ENCODE measurements at regions not wholly inside any gene's neighbourhood (a gene's known extent, or its start where the extent isn't known, plus 50 kb on each side); places are given as distances from the start of the nearest gene placed in this dataset.

GRCh38 chr1:38551318-38552307 lies 308.0 kb downstream of the RRAGC start:
- peaks cover 14% of the 10 kb centered on the region for H3K4me1 Mint-ChIP-seq (ENCODE audit: low read depth)
- no peak for DNase-seq (ENCODE audit: low spot score)
- H3K27ac Mint-ChIP-seq = no peak overlapping the region
- H3K4me3 Mint-ChIP-seq = no peak overlapping the region
- H3K27me3 Mint-ChIP-seq (ENCODE audit: low read depth) = peaks cover 40% of the 10 kb centered on the region
- no peaks in the 10 kb centered on the region for H3K36me3 Mint-ChIP-seq (ENCODE audit: low read depth)
- no peaks in the 10 kb centered on the region for H3K9me3 Mint-ChIP-seq

GRCh38 chr1:38549191-38549590 lies 310.4 kb downstream of the RRAGC start:
- H3K4me3 Mint-ChIP-seq = no peak overlapping the region
- no peak for DNase-seq (ENCODE audit: low spot score)
- no peak overlapping the region for H3K27ac Mint-ChIP-seq
- peaks cover 9% of the 10 kb centered on the region for H3K4me1 Mint-ChIP-seq (ENCODE audit: low read depth)
- H3K36me3 Mint-ChIP-seq (ENCODE audit: low read depth) = no peaks in the 10 kb centered on the region
- peaks cover 38% of the 10 kb centered on the region for H3K27me3 Mint-ChIP-seq (ENCODE audit: low read depth)
- H3K9me3 Mint-ChIP-seq = no peaks in the 10 kb centered on the region

- H3K9me3 Mint-ChIP-seq = no peaks in the 10 kb centered on the region
Measured at GRCh38 chr1:38547321-38547720, 312.3 kb downstream of the RRAGC start.

GRCh38 chr1:38546636-38547035 lies 312.9 kb downstream of the RRAGC start:
- peaks cover 30% of the 10 kb centered on the region for H3K27me3 Mint-ChIP-seq (ENCODE audit: low read depth)
- H3K9me3 Mint-ChIP-seq = no peaks in the 10 kb centered on the region
- H3K27ac Mint-ChIP-seq = no peak overlapping the region
- H3K4me3 Mint-ChIP-seq = no peak overlapping the region
- no peak for DNase-seq (ENCODE audit: low spot score)
- peaks cover 9% of the 10 kb centered on the region for H3K4me1 Mint-ChIP-seq (ENCODE audit: low read depth)
- no peaks in the 10 kb centered on the region for H3K36me3 Mint-ChIP-seq (ENCODE audit: low read depth)

More at GRCh38 chr1:38547321-38547720, 312.3 kb downstream of the RRAGC start:
- no peak for DNase-seq (ENCODE audit: low spot score)
- peaks cover 29% of the 10 kb centered on the region for H3K27me3 Mint-ChIP-seq (ENCODE audit: low read depth)
- H3K4me3 Mint-ChIP-seq = no peak overlapping the region
- H3K27ac Mint-ChIP-seq = no peak overlapping the region
- peaks cover 9% of the 10 kb centered on the region for H3K4me1 Mint-ChIP-seq (ENCODE audit: low read depth)
- H3K36me3 Mint-ChIP-seq (ENCODE audit: low read depth) = no peaks in the 10 kb centered on the region

GRCh38 chr1:38541223-38541622 lies 318.3 kb downstream of the RRAGC start:
- no peaks in the 10 kb centered on the region for H3K4me1 Mint-ChIP-seq (ENCODE audit: low read depth)
- no peak for DNase-seq (ENCODE audit: low spot score)
- peaks cover 30% of the 10 kb centered on the region for H3K27me3 Mint-ChIP-seq (ENCODE audit: low read depth)
- no peak overlapping the region for H3K4me3 Mint-ChIP-seq
- no peaks in the 10 kb centered on the region for H3K36me3 Mint-ChIP-seq (ENCODE audit: low read depth)
- no peak overlapping the region for H3K27ac Mint-ChIP-seq
- H3K9me3 Mint-ChIP-seq = no peaks in the 10 kb centered on the region

- DNase-seq (ENCODE audit: low spot score) = no peak
- H3K36me3 Mint-ChIP-seq (ENCODE audit: low read depth) = no peaks in the 10 kb centered on the region
- no peaks in the 10 kb centered on the region for H3K9me3 Mint-ChIP-seq
- peaks cover 30% of the 10 kb centered on the region for H3K27me3 Mint-ChIP-seq (ENCODE audit: low read depth)
- H3K27ac Mint-ChIP-seq = no peak overlapping the region
- no peaks in the 10 kb centered on the region for H3K4me1 Mint-ChIP-seq (ENCODE audit: low read depth)
- H3K4me3 Mint-ChIP-seq = no peak overlapping the region
Measured at GRCh38 chr1:38539931-38540330, 319.6 kb downstream of the RRAGC start.

- Mint-ChIP-seq H3K4me3 (no peak overlapping the region), H3K9me3 (no peaks in the 10 kb centered on the region), H3K27ac (no peak overlapping the region), H3K36me3 (ENCODE audit: low read depth) (no peaks in the 10 kb centered on the region), H3K27me3 (ENCODE audit: low read depth) (peaks cover 30% of the 10 kb centered on the region), H3K4me1 (ENCODE audit: low read depth) (peaks cover 3% of the 10 kb centered on the region)
- DNase-seq (ENCODE audit: low spot score) = no peak
Measured at GRCh38 chr1:38538834-38539233, 320.7 kb downstream of the RRAGC start.

- Mint-ChIP-seq H3K36me3 (ENCODE audit: low read depth) (no peaks in the 10 kb centered on the region), H3K4me1 (ENCODE audit: low read depth) (peaks cover 8% of the 10 kb centered on the region), H3K4me3 (no peak overlapping the region), H3K27me3 (ENCODE audit: low read depth) (peaks cover 25% of the 10 kb centered on the region), H3K27ac (no peak overlapping the region), H3K9me3 (no peaks in the 10 kb centered on the region)
- DNase-seq (ENCODE audit: low spot score) = no peak
Measured at GRCh38 chr1:38536089-38536488, 323.5 kb downstream of the RRAGC start.

- DNase-seq (ENCODE audit: low spot score) = no peak
- H3K9me3 Mint-ChIP-seq = peaks cover 4% of the 10 kb centered on the region
- no peaks in the 10 kb centered on the region for H3K36me3 Mint-ChIP-seq (ENCODE audit: low read depth)
- peaks cover 13% of the 10 kb centered on the region for H3K27me3 Mint-ChIP-seq (ENCODE audit: low read depth)
- H3K4me3 Mint-ChIP-seq = no peak overlapping the region
- peaks cover 8% of the 10 kb centered on the region for H3K4me1 Mint-ChIP-seq (ENCODE audit: low read depth)
- H3K27ac Mint-ChIP-seq = no peak overlapping the region
Measured at GRCh38 chr1:38534473-38534823, 325.1 kb downstream of the RRAGC start.

GRCh38 chr1:38533772-38534472 lies 325.6 kb downstream of the RRAGC start:
- DNase-seq (ENCODE audit: low spot score) = peak; percentile 53
- Mint-ChIP-seq H3K9me3 (peaks cover 4% of the 10 kb centered on the region), H3K27me3 (ENCODE audit: low read depth) (peaks cover 12% of the 10 kb centered on the region), H3K36me3 (ENCODE audit: low read depth) (no peaks in the 10 kb centered on the region), H3K4me3 (no peak overlapping the region), H3K27ac (no peak overlapping the region), H3K4me1 (ENCODE audit: low read depth) (peaks cover 8% of the 10 kb centered on the region)

- H3K27me3 Mint-ChIP-seq (ENCODE audit: low read depth) = no peaks in the 10 kb centered on the region
- H3K4me3 Mint-ChIP-seq = no peak overlapping the region
Measured at GRCh38 chr1:38530957-38531356, 328.6 kb downstream of the RRAGC start.

GRCh38 chr1:38529946-38530345 lies 329.6 kb downstream of the RRAGC start:
- peaks cover 25% of the 10 kb centered on the region for H3K4me1 Mint-ChIP-seq (ENCODE audit: low read depth)
- H3K27me3 Mint-ChIP-seq (ENCODE audit: low read depth) = no peaks in the 10 kb centered on the region
- H3K27ac Mint-ChIP-seq = no peak overlapping the region

More at GRCh38 chr1:38530957-38531356, 328.6 kb downstream of the RRAGC start:
- Mint-ChIP-seq H3K36me3 (ENCODE audit: low read depth) (peaks cover 4% of the 10 kb centered on the region), H3K4me1 (ENCODE audit: low read depth) (peaks cover 25% of the 10 kb centered on the region), H3K9me3 (peaks cover 13% of the 10 kb centered on the region), H3K27ac (no peak overlapping the region)
- no peak for DNase-seq (ENCODE audit: low spot score)

GRCh38 chr1:38529391-38529790 lies 330.2 kb downstream of the RRAGC start:
- Mint-ChIP-seq H3K4me1 (ENCODE audit: low read depth) (peaks cover 25% of the 10 kb centered on the region), H3K27ac (no peak overlapping the region), H3K4me3 (no peak overlapping the region), H3K9me3 (peaks cover 13% of the 10 kb centered on the region), H3K27me3 (ENCODE audit: low read depth) (peaks cover 1% of the 10 kb centered on the region), H3K36me3 (ENCODE audit: low read depth) (peaks cover 4% of the 10 kb centered on the region)
- no peak for DNase-seq (ENCODE audit: low spot score)

More at GRCh38 chr1:38529946-38530345, 329.6 kb downstream of the RRAGC start:
- Mint-ChIP-seq H3K4me3 (no peak overlapping the region), H3K9me3 (peaks cover 13% of the 10 kb centered on the region), H3K36me3 (ENCODE audit: low read depth) (peaks cover 4% of the 10 kb centered on the region)
- no peak for DNase-seq (ENCODE audit: low spot score)

- Mint-ChIP-seq H3K4me1 (ENCODE audit: low read depth) (peaks cover 20% of the 10 kb centered on the region), H3K4me3 (no peak overlapping the region), H3K27me3 (ENCODE audit: low read depth) (peaks cover 6% of the 10 kb centered on the region), H3K27ac (peak overlapping the region; percentile 41), H3K36me3 (ENCODE audit: low read depth) (peaks cover 4% of the 10 kb centered on the region), H3K9me3 (peaks cover 13% of the 10 kb centered on the region)
- no peak for DNase-seq (ENCODE audit: low spot score)
Measured at GRCh38 chr1:38528623-38529022, 330.9 kb downstream of the RRAGC start.

Measured in T-helper 2 cell treated with Interferon-gamma antibody and Interleukin-4, amounts not matched to agents 5 μg/mL and 100 μg/mL, for 36 hours (primary cell).